GM20000 (cell line): ENCODE measurements at regions not wholly inside any gene's neighbourhood (a gene's known extent, or its start where the extent isn't known, plus 50 kb on each side); places are given as distances from the start of the nearest gene placed in this dataset.

Source experiments
- DNase-seq: peaks from one replicate; pipeline ENCODE4 v3.0.0; 2012; ENCODE audit warnings: low spot score
- TF ChIP-seq, protein P1 (sequence below): IDR thresholded peaks from 2 replicates; pipeline ENCODE4 v1.5.1; 2012; ENCODE audit warnings: mild to moderate bottlenecking, control low read depth; ENCODE audit errors: extremely low read depth, missing control alignments

DNA sequence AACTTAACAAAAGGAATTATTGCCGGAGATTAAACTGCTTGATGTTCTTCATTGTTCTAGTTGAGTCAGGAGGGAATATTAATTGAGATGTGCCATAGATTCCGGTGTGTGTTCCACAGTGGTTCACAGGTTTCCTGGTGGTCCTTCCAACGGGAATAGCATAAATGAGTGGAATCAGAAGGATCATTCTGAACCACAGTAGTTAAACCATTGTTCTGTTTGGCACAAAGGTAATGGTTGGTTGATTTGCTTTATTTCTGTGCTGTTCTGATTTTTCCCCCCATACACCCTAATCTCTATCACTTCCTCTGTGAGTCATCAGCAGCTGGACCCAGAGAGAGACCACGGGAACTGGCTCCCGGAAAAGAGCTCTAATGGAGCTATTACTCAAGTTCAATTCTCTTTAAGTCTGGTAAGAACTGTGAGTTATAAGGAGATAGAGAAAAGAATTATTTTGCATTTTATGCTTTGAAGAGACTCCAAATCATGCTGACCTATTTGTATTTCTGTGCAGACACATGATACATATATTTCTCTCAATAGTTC lies 627.2 kb downstream of the ZIC1 start:
- DNase-seq = no peak
- TF ChIP-seq, protein P1, sequence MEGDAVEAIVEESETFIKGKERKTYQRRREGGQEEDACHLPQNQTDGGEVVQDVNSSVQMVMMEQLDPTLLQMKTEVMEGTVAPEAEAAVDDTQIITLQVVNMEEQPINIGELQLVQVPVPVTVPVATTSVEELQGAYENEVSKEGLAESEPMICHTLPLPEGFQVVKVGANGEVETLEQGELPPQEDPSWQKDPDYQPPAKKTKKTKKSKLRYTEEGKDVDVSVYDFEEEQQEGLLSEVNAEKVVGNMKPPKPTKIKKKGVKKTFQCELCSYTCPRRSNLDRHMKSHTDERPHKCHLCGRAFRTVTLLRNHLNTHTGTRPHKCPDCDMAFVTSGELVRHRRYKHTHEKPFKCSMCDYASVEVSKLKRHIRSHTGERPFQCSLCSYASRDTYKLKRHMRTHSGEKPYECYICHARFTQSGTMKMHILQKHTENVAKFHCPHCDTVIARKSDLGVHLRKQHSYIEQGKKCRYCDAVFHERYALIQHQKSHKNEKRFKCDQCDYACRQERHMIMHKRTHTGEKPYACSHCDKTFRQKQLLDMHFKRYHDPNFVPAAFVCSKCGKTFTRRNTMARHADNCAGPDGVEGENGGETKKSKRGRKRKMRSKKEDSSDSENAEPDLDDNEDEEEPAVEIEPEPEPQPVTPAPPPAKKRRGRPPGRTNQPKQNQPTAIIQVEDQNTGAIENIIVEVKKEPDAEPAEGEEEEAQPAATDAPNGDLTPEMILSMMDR = no peak

DNA sequence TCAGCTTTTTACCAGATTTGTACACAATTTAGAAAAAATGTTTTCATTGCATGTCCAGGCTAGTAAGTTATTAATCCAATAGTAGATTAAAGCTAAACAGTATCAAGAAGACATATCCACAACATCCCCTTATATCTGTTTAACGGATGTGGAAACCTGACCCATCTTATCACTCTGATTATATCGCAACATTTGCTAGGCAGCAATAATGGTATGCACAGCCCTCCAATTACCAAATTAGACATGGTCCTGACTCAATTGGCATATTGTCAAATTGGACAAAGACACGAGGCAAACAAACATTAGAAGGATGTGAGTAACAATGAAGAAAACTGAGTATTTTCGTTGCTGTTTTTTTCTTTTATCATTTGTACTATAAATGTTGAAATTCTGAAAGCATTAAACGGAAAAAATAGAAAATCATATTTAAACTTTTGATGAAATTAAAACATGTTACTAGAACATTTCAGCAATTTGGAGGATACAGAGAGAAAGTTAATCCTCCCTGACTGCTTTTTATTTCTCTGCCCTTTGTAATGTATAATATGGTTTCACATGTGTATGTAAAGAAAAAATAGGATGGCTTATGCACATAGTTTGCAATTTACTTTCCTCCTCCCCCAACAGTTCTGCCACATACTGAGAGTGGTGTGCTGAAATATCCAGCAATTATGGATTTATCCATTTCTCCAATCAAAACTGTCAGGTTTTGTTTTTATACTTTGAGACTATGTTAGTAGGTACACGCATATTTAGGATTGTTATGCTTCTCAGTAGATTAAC lies 633.7 kb downstream of the ZIC1 start:
- no peak for DNase-seq
- TF ChIP-seq, protein P1 = no peak

DNA sequence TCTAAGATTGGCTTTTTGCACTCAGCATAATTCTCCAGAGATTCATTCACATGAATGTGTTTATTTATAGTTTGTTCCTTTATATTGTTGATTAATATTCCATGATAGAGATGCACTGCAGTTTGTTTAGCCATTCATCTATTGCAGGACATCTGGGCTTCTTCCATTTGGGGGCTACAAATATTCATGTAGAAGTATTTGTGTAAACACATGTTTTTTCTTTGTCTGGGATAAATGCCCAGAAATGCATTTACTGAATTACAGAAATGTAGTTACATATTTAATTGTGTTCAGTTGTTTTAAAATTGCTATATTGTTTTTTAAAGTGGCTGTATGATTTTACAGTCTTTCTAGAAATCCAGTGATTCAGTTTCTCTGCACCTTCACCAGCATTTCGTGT lies 635.0 kb downstream of the ZIC1 start:
- TF ChIP-seq, protein P1 = no peak
- DNase-seq = no peak

GRCh38 chr3:148054999-148055398 lies 642.7 kb upstream of the AGTR1 start:
- no peak for DNase-seq

GRCh38 chr3:148062590-148062989 lies 635.1 kb upstream of the AGTR1 start:
- DNase-seq = no peak
- TF ChIP-seq, protein P1 = no peak

More at GRCh38 chr3:148054999-148055398, 642.7 kb upstream of the AGTR1 start:
- TF ChIP-seq, protein P1 = no peak

GRCh38 chr3:148066802-148067201 lies 630.9 kb upstream of the AGTR1 start:
- TF ChIP-seq, protein P1 = no peak
- no peak for DNase-seq

GRCh38 chr3:148068466-148068865 lies 629.2 kb upstream of the AGTR1 start:
- DNase-seq = no peak
- TF ChIP-seq, protein P1 = no peak
